ENCODE measurements at regions not wholly inside any gene's neighbourhood (a gene's known extent, or its start where the extent isn't known, plus 50 kb on each side); places are given as distances from the start of the nearest gene placed in this dataset.

- Histone ChIP-seq H4K20me1 (ENCODE audit: low read depth, low read length) (no peaks in the 10 kb centered on the region), H3K9me2 (replicated peaks; ENCODE audit: insufficient read depth, low read length) (no peaks in the 10 kb centered on the region), H3K36me3 (ENCODE audit: low read length) (no peaks in the 10 kb centered on the region; the same call in 1 of the 2 replicates), H2AFZ (ENCODE audit: low read depth, low read length, severe bottlenecking) (peak overlapping the region; percentile 9), H3K9ac (ENCODE audit: low read length) (no peak overlapping the region), H3F3A (ENCODE audit: insufficient read depth) (no peaks in the 10 kb centered on the region), H3K27me3 (ENCODE audit: low read length) (no peaks in the 10 kb centered on the region), H3K79me2 (ENCODE audit: insufficient read depth, low read length) (no peaks in the 10 kb centered on the region), H3K4me2 (ENCODE audit: low read depth, low read length, poor library complexity, severe bottlenecking) (no peak overlapping the region), H3K27ac (ENCODE audit: low read depth, low read length) (no peak overlapping the region), H3K4me3 (ENCODE audit: insufficient read depth, low read length, poor library complexity, severe bottlenecking) (no peak overlapping the region), H3K9me3 (ENCODE audit: insufficient read depth, low read length) (peaks cover 6% of the 10 kb centered on the region; the same call in 1 of the 2 replicates)
- TF ChIP-seq CTCF (IDR thresholded peaks at IDR 0.05; ENCODE audit: insufficient read depth, low read length, poor library complexity, severe bottlenecking) (no peak), EZH2phosphoT487 (conservative IDR thresholded peaks at IDR 0.05; ENCODE audit: low read length) (no peak)
Measured at GRCh38 chr13:65868099-65868498, 1362.0 kb downstream of the PCDH9 start.

GRCh38 chr13:65866138-65866537 lies 1364.0 kb downstream of the PCDH9 start:
- H3K9me3 ChIP-seq (ENCODE audit: insufficient read depth, low read length), result peaks cover 6% of the 10 kb centered on the region; the same call in 1 of the 2 replicates
- no peaks in the 10 kb centered on the region for H3F3A ChIP-seq (ENCODE audit: insufficient read depth)
- H3K79me2 ChIP-seq (ENCODE audit: insufficient read depth, low read length), result no peaks in the 10 kb centered on the region
- no peak overlapping the region for H3K27ac ChIP-seq (ENCODE audit: low read depth, low read length)
- no peak overlapping the region for H3K4me2 ChIP-seq (ENCODE audit: low read depth, low read length, poor library complexity, severe bottlenecking)
- no peak for TF ChIP-seq CTCF (IDR thresholded peaks at IDR 0.05; ENCODE audit: insufficient read depth, low read length, poor library complexity, severe bottlenecking)
- TF ChIP-seq EZH2phosphoT487 (conservative IDR thresholded peaks at IDR 0.05; ENCODE audit: low read length), result no peak
- no peaks in the 10 kb centered on the region for H4K20me1 ChIP-seq (ENCODE audit: low read depth, low read length)
- H2AFZ ChIP-seq (ENCODE audit: low read depth, low read length, severe bottlenecking), result no peak overlapping the region
- no peak overlapping the region for H3K9ac ChIP-seq (ENCODE audit: low read length)
- H3K36me3 ChIP-seq (ENCODE audit: low read length), result no peaks in the 10 kb centered on the region; the same call in 1 of the 2 replicates
- no peaks in the 10 kb centered on the region for H3K27me3 ChIP-seq (ENCODE audit: low read length)
- no peaks in the 10 kb centered on the region for H3K9me2 ChIP-seq (replicated peaks; ENCODE audit: insufficient read depth, low read length)
- no peak overlapping the region for H3K4me3 ChIP-seq (ENCODE audit: insufficient read depth, low read length, poor library complexity, severe bottlenecking)

- no peaks in the 10 kb centered on the region for H3K9me2 ChIP-seq (replicated peaks; ENCODE audit: insufficient read depth, low read length)
- TF ChIP-seq EZH2phosphoT487 (conservative IDR thresholded peaks at IDR 0.05; ENCODE audit: low read length) (no peak), CTCF (IDR thresholded peaks at IDR 0.05; ENCODE audit: insufficient read depth, low read length, poor library complexity, severe bottlenecking) (no peak)
- no peaks in the 10 kb centered on the region for H3K27me3 ChIP-seq (ENCODE audit: low read length)
- H3K27ac ChIP-seq (ENCODE audit: low read depth, low read length), result no peak overlapping the region
- H3K9me3 ChIP-seq (ENCODE audit: insufficient read depth, low read length), result peaks cover 6% of the 10 kb centered on the region; the same call in 1 of the 2 replicates
- H3K9ac ChIP-seq (ENCODE audit: low read length), result no peak overlapping the region
- H3K79me2 ChIP-seq (ENCODE audit: insufficient read depth, low read length), result no peaks in the 10 kb centered on the region
- no peak overlapping the region for H3K4me3 ChIP-seq (ENCODE audit: insufficient read depth, low read length, poor library complexity, severe bottlenecking)
- H3K4me2 ChIP-seq (ENCODE audit: low read depth, low read length, poor library complexity, severe bottlenecking), result no peak overlapping the region
- H3F3A ChIP-seq (ENCODE audit: insufficient read depth), result no peaks in the 10 kb centered on the region
- no peaks in the 10 kb centered on the region for H4K20me1 ChIP-seq (ENCODE audit: low read depth, low read length)
- no peaks in the 10 kb centered on the region; the same call in 1 of the 2 replicates for H3K36me3 ChIP-seq (ENCODE audit: low read length)
- peak overlapping the region; percentile 12 for H2AFZ ChIP-seq (ENCODE audit: low read depth, low read length, severe bottlenecking)
Measured at GRCh38 chr13:65865206-65865605, 1364.9 kb downstream of the PCDH9 start.

Data from SU-DHL-6 (cell line).